ENCODE measurements at regions not wholly inside any gene's neighbourhood (a gene's known extent, or its start where the extent isn't known, plus 50 kb on each side); places are given as distances from the start of the nearest gene placed in this dataset.

DNA sequence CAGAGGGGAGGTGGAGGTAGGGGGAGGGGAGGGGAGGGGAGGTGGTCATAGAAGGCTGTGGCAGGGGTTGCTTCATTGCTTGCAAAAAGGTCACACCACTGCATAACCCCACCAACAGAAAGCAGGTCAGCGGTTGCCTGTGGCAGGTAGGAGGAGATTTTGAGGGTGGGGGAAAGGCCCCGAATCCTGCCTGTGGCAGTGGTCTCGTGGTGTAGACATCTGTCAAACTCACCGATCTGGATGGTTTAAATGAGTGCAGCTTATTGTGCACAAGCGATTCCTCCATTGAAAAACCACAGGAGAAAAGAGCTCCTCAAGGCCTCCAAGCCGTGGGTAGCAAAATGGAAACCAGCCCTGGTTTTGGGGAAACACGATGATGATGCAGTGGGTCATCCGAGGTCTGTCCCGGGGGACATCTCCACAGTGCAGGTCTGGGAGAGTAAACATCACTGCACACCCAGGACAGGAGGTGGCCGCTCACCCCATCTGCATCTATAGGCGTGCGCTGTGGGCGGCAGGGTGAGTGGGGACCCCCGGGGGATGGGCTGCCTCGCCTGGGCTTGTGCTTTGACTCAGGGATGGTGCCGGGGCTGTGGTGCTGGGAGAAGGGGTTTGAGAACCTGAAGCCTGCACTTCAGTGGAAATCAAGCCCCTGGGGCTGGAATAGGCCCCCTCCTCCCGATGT, 112.3 kb downstream of the CRYAA start:
- TF ChIP-seq CTCF (IDR thresholded peaks at IDR 0.05) (no peak), POLR2A (IDR thresholded peaks at IDR 0.05) (no peak), POLR2AphosphoS5 (IDR thresholded peaks at IDR 0.05) (no peak)
